ENCODE measurements at regions not wholly inside any gene's neighbourhood (a gene's known extent, or its start where the extent isn't known, plus 50 kb on each side); places are given as distances from the start of the nearest gene placed in this dataset.

GRCh38 chr10:83037653-83038052 lies 1101.7 kb upstream of the GHITM start:
- H3K4me3 Mint-ChIP-seq = no peak overlapping the region
- H3K9me3 Mint-ChIP-seq = peaks cover 3% of the 10 kb centered on the region
- no peaks in the 10 kb centered on the region for H3K27me3 Mint-ChIP-seq
- H3K27ac Mint-ChIP-seq = no peak overlapping the region
- no peaks in the 10 kb centered on the region for H3K4me1 Mint-ChIP-seq
- no peak for ATAC-seq
- no peaks in the 10 kb centered on the region for H3K36me3 Mint-ChIP-seq

- H3K4me3 Mint-ChIP-seq = no peak overlapping the region
- H3K27ac Mint-ChIP-seq = no peak overlapping the region
- no peaks in the 10 kb centered on the region for H3K36me3 Mint-ChIP-seq
- no peak for ATAC-seq
- peaks cover 3% of the 10 kb centered on the region for H3K9me3 Mint-ChIP-seq
- no peaks in the 10 kb centered on the region for H3K4me1 Mint-ChIP-seq
- no peaks in the 10 kb centered on the region for H3K27me3 Mint-ChIP-seq
These were observed 1100.7 kb upstream of the GHITM start for GRCh38 chr10:83038631-83039030.

GRCh38 chr10:83045731-83046130 lies 1093.6 kb upstream of the GHITM start:
- no peak overlapping the region for H3K4me3 Mint-ChIP-seq
- H3K9me3 Mint-ChIP-seq = peaks cover 2% of the 10 kb centered on the region
- H3K4me1 Mint-ChIP-seq = no peaks in the 10 kb centered on the region
- no peak overlapping the region for H3K27ac Mint-ChIP-seq
- no peak for ATAC-seq
- no peaks in the 10 kb centered on the region for H3K27me3 Mint-ChIP-seq
- H3K36me3 Mint-ChIP-seq = no peaks in the 10 kb centered on the region

GRCh38 chr10:83050815-83051214 lies 1088.5 kb upstream of the GHITM start:
- Mint-ChIP-seq H3K4me1 (no peaks in the 10 kb centered on the region), H3K27ac (no peak overlapping the region), H3K9me3 (peaks cover 3% of the 10 kb centered on the region), H3K36me3 (no peaks in the 10 kb centered on the region), H3K27me3 (no peaks in the 10 kb centered on the region), H3K4me3 (no peak overlapping the region)
- ATAC-seq = no peak

DNA sequence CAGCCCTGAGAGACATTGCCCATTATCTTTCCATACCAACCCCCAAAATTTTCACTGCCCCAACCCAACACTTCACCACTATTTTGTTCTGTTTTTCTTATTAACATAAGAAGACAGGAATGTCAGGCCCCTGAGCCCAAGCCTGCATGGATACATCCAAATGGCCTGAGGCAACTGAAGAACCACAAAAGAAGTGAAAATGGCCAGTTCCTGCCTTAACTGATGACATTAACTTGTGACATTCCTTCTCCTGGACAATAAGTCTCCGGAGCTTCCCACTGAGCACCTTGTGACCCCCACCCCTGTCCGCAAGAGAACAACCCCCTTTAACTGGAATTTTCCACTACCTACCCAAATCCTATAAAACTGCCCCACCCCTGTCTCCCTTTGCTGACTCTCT lies 1076.4 kb upstream of the GHITM start:
- no peak overlapping the region for H3K4me3 Mint-ChIP-seq

GRCh38 chr10:83073472-83073871 lies 1065.8 kb upstream of the GHITM start:
- no peak overlapping the region for H3K4me3 Mint-ChIP-seq
- no peaks in the 10 kb centered on the region for H3K36me3 Mint-ChIP-seq

More for the DNA sequence above, 1076.4 kb upstream of the GHITM start:
- no peak overlapping the region for H3K27ac Mint-ChIP-seq
- ATAC-seq = no peak
- no peaks in the 10 kb centered on the region for H3K36me3 Mint-ChIP-seq
- no peaks in the 10 kb centered on the region for H3K4me1 Mint-ChIP-seq
- H3K9me3 Mint-ChIP-seq = peaks cover 10% of the 10 kb centered on the region
- H3K27me3 Mint-ChIP-seq = no peaks in the 10 kb centered on the region

DNA sequence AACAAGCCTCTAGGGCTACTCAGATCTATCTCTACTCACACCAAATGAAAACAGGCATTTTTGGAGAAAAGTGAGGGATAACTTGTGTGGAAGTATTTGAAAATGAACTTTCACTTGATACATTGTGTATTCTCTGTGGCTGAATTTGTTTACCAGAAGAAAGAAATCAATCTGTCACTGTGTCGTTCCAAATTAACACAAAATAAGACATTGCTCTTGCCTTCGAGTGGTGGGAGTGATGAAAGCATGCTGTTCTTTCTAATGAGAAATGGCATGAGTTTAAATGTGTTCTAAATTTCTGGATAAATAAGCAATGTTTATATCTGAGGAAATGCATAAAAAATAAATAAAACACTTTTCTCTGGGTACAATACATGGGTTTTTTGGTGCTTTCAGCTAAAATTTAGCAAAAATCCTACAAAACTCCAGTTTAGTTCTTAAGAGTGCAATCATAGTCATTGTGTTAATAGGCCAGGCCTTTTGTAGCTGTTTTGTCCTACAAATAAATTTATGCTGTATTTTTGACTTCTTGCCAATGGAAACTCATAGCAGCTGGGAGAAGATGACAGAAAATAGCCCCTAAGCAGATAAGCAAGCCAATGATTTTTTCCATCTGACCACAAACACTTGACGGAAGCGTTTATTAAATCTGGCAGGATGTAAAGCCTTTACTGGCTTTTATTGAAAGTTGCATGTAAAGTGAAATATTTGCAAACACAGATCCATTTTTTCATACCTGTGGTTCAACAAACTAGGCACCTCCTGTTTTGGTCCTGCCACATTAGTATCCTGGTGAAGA lies 1064.1 kb upstream of the GHITM start:
- ATAC-seq = no peak
- H3K27ac Mint-ChIP-seq = no peak overlapping the region
- H3K9me3 Mint-ChIP-seq = peaks cover 3% of the 10 kb centered on the region
- H3K4me1 Mint-ChIP-seq = no peaks in the 10 kb centered on the region
- H3K27me3 Mint-ChIP-seq = no peaks in the 10 kb centered on the region
- no peaks in the 10 kb centered on the region for H3K36me3 Mint-ChIP-seq
- H3K4me3 Mint-ChIP-seq = no peak overlapping the region

More at GRCh38 chr10:83073472-83073871, 1065.8 kb upstream of the GHITM start:
- Mint-ChIP-seq H3K27ac (no peak overlapping the region), H3K4me1 (no peaks in the 10 kb centered on the region), H3K9me3 (peaks cover 3% of the 10 kb centered on the region), H3K27me3 (no peaks in the 10 kb centered on the region)
- no peak for ATAC-seq

GRCh38 chr10:83075815-83076355 lies 1063.4 kb upstream of the GHITM start:
- Mint-ChIP-seq H3K27me3 (no peaks in the 10 kb centered on the region), H3K36me3 (no peaks in the 10 kb centered on the region), H3K9me3 (peaks cover 3% of the 10 kb centered on the region), H3K4me1 (no peaks in the 10 kb centered on the region), H3K4me3 (no peak overlapping the region), H3K27ac (no peak overlapping the region)
- no peak for ATAC-seq

GRCh38 chr10:83076443-83076842 lies 1062.9 kb upstream of the GHITM start:
- Mint-ChIP-seq H3K27me3 (no peaks in the 10 kb centered on the region), H3K4me3 (no peak overlapping the region)
- no peak for ATAC-seq

GRCh38 chr10:83078160-83078559 lies 1061.1 kb upstream of the GHITM start:
- no peaks in the 10 kb centered on the region for H3K36me3 Mint-ChIP-seq
- H3K27me3 Mint-ChIP-seq = no peaks in the 10 kb centered on the region
- no peak overlapping the region for H3K27ac Mint-ChIP-seq
- ATAC-seq = no peak
- no peak overlapping the region for H3K4me3 Mint-ChIP-seq
- H3K9me3 Mint-ChIP-seq = peaks cover 4% of the 10 kb centered on the region
- no peaks in the 10 kb centered on the region for H3K4me1 Mint-ChIP-seq

More at GRCh38 chr10:83076443-83076842, 1062.9 kb upstream of the GHITM start:
- no peak overlapping the region for H3K27ac Mint-ChIP-seq
- H3K36me3 Mint-ChIP-seq = no peaks in the 10 kb centered on the region
- peaks cover 3% of the 10 kb centered on the region for H3K9me3 Mint-ChIP-seq
- H3K4me1 Mint-ChIP-seq = no peaks in the 10 kb centered on the region

- no peak overlapping the region for H3K27ac Mint-ChIP-seq
- no peak overlapping the region for H3K4me3 Mint-ChIP-seq
These were observed 1060.7 kb upstream of the GHITM start for GRCh38 chr10:83078645-83079044.

GRCh38 chr10:83083831-83084230 lies 1055.5 kb upstream of the GHITM start:
- no peaks in the 10 kb centered on the region for H3K36me3 Mint-ChIP-seq
- H3K9me3 Mint-ChIP-seq = peaks cover 6% of the 10 kb centered on the region
- ATAC-seq = no peak
- H3K4me1 Mint-ChIP-seq = no peaks in the 10 kb centered on the region
- H3K27ac Mint-ChIP-seq = no peak overlapping the region
- H3K4me3 Mint-ChIP-seq = no peak overlapping the region
- H3K27me3 Mint-ChIP-seq = no peaks in the 10 kb centered on the region

More at GRCh38 chr10:83078645-83079044, 1060.7 kb upstream of the GHITM start:
- no peaks in the 10 kb centered on the region for H3K36me3 Mint-ChIP-seq
- no peaks in the 10 kb centered on the region for H3K27me3 Mint-ChIP-seq
- H3K9me3 Mint-ChIP-seq = peaks cover 3% of the 10 kb centered on the region
- no peak for ATAC-seq
- H3K4me1 Mint-ChIP-seq = no peaks in the 10 kb centered on the region

DNA sequence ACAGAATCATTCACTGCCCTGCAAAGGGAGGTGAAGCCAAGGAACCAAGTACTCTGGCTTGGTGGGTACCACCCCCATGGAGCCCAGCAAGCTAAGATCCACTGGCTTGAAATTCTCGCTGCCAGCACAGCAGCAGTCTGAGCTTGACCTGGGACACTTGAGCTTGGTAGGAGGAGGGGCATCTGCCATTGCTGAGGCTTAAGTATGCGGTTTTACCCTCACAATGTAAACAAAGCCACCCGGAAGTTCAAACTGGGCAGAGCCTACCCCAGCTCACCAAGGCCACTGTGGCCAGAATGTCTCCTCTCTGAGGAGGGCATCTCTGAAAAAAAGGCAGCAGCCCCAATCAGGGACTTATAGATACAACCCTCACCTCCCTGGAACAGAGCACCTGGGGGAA lies 1050.0 kb upstream of the GHITM start:
- Mint-ChIP-seq H3K27me3 (no peaks in the 10 kb centered on the region), H3K4me1 (no peaks in the 10 kb centered on the region), H3K27ac (no peak overlapping the region), H3K4me3 (no peak overlapping the region), H3K36me3 (no peaks in the 10 kb centered on the region), H3K9me3 (peaks cover 8% of the 10 kb centered on the region)
- ATAC-seq = no peak

GRCh38 chr10:83104616-83105015 lies 1034.7 kb upstream of the GHITM start:
- no peak overlapping the region for H3K4me3 Mint-ChIP-seq
- no peaks in the 10 kb centered on the region for H3K4me1 Mint-ChIP-seq
- H3K9me3 Mint-ChIP-seq = peaks cover 13% of the 10 kb centered on the region
- no peak overlapping the region for H3K27ac Mint-ChIP-seq
- H3K36me3 Mint-ChIP-seq = no peaks in the 10 kb centered on the region
- ATAC-seq = no peak
- no peaks in the 10 kb centered on the region for H3K27me3 Mint-ChIP-seq

GRCh38 chr10:83108565-83109333 lies 1030.6 kb upstream of the GHITM start:
- no peak for ATAC-seq
- no peak overlapping the region for H3K27ac Mint-ChIP-seq
- H3K9me3 Mint-ChIP-seq = peaks cover 17% of the 10 kb centered on the region
- H3K4me3 Mint-ChIP-seq = no peak overlapping the region
- no peaks in the 10 kb centered on the region for H3K4me1 Mint-ChIP-seq
- no peaks in the 10 kb centered on the region for H3K27me3 Mint-ChIP-seq
- H3K36me3 Mint-ChIP-seq = no peaks in the 10 kb centered on the region
